Mesenchymal stem cell (in vitro differentiated cells and primary cell): ENCODE measurements at regions not wholly inside any gene's neighbourhood (a gene's known extent, or its start where the extent isn't known, plus 50 kb on each side); places are given as distances from the start of the nearest gene placed in this dataset.

ENCODE experiments used
- DNase-seq: peaks from one replicate; pipeline ENCODE4 v3.0.0-alpha.2; 2013
- H2AFZ ChIP-seq: one replicate; pipeline ENCODE4 v1.6.1; 2013; ENCODE audit warnings: low read depth, mild to moderate bottlenecking, control low read depth, inconsistent platforms, low read length, moderate library complexity
- H2AK5ac ChIP-seq: 2 replicates; pipeline ENCODE4 v1.6.1; 2013; ENCODE audit warnings: low read length, moderate library complexity, mild to moderate bottlenecking, inconsistent platforms; ENCODE audit not compliant: severe bottlenecking
- H2BK120ac ChIP-seq: one replicate; pipeline ENCODE4 v1.6.1; 2013; ENCODE audit warnings: low read depth, mild to moderate bottlenecking, inconsistent platforms, low read length, moderate library complexity
- H2BK12ac ChIP-seq, 2 experiments: one replicate each; pipeline ENCODE4 v1.6.1; 2013; ENCODE audit warnings: inconsistent platforms in 2 of 2, low read length in 2 of 2, mild to moderate bottlenecking in 2 of 2, moderate library complexity in 2 of 2, control low read depth in 1 of 2
- H2BK15ac ChIP-seq: one replicate; pipeline ENCODE4 v1.6.1; 2013; ENCODE audit warnings: mild to moderate bottlenecking, low read depth, inconsistent platforms; ENCODE audit not compliant: poor library complexity, severe bottlenecking
- H2BK5ac ChIP-seq: 2 replicates; pipeline ENCODE4 v1.6.1; 2013; ENCODE audit warnings: low read depth, mild to moderate bottlenecking, low read length, control low read depth, inconsistent platforms; ENCODE audit not compliant: poor library complexity, severe bottlenecking
- H3K14ac ChIP-seq, 2 experiments: one replicate each; pipeline ENCODE4 v1.6.1; 2013; ENCODE audit warnings: inconsistent platforms in 2 of 2, low read length in 2 of 2, control low read depth in 1 of 2, mild to moderate bottlenecking in 1 of 2, moderate library complexity in 1 of 2
- H3K18ac ChIP-seq, 2 experiments: one replicate each; pipeline ENCODE4 v1.6.1; 2013; ENCODE audit warnings: inconsistent platforms in 2 of 2, low read length in 2 of 2, control low read depth in 1 of 2, low read depth in 1 of 2, mild to moderate bottlenecking in 1 of 2
- H3K23ac ChIP-seq, 2 experiments: one replicate each; pipeline ENCODE4 v1.6.1; 2013; ENCODE audit warnings: inconsistent platforms in 2 of 2, low read length in 2 of 2, mild to moderate bottlenecking in 2 of 2, moderate library complexity in 2 of 2, control low read depth in 1 of 2
- H3K27ac ChIP-seq: 2 replicates; pipeline ENCODE4 v1.5.1; 2013; ENCODE audit warnings: mild to moderate bottlenecking, moderate library complexity, low read length, control low read depth, inconsistent platforms; ENCODE audit not compliant: poor library complexity, severe bottlenecking
- H3K27me3 ChIP-seq, 2 experiments: 2 replicates each; pipeline versions ENCODE4 v1.6.1 to v1.7.0; 2013; ENCODE audit warnings: low read length in 2 of 2, mild to moderate bottlenecking in 2 of 2, moderate library complexity in 2 of 2, control low read depth in 1 of 2, inconsistent platforms in 1 of 2; ENCODE audit not compliant: control insufficient read depth in 1 of 2, insufficient read depth in 1 of 2
- H3K36me3 ChIP-seq, 2 experiments: 2 replicates each; pipeline versions ENCODE4 v1.6.1 to v1.7.0; 2013; ENCODE audit warnings: low read length in 2 of 2, control low read depth in 1 of 2, inconsistent platforms in 1 of 2, low read depth in 1 of 2, mild to moderate bottlenecking in 1 of 2; ENCODE audit not compliant: insufficient read depth in 2 of 2, control insufficient read depth in 1 of 2
- H3K4ac ChIP-seq, 2 experiments: one replicate each; pipeline ENCODE4 v1.6.1; 2013; ENCODE audit warnings: inconsistent platforms in 2 of 2, low read length in 2 of 2, mild to moderate bottlenecking in 2 of 2, moderate library complexity in 2 of 2, control low read depth in 1 of 2, low read depth in 1 of 2
- H3K4me1 ChIP-seq: 2 replicates; pipeline ENCODE4 v1.6.1; 2013; ENCODE audit warnings: low read depth, low read length, control low read depth; ENCODE audit not compliant: control insufficient read depth, insufficient read depth
- H3K4me2 ChIP-seq: 2 replicates; pipeline ENCODE4 v1.6.1; 2013; ENCODE audit warnings: low read length, mild to moderate bottlenecking, inconsistent platforms; ENCODE audit not compliant: poor library complexity, severe bottlenecking
- H3K4me3 ChIP-seq, 2 experiments: 2 replicates each; pipeline versions ENCODE4 v1.5.1 to v1.7.0; 2013; ENCODE audit warnings: low read length in 2 of 2, mild to moderate bottlenecking in 2 of 2, control low read depth in 1 of 2, low read depth in 1 of 2; ENCODE audit not compliant: insufficient read depth in 1 of 2
- H3K79me1 ChIP-seq: replicated peaks from 2 replicates; pipeline ENCODE4 v1.6.1; 2013; ENCODE audit warnings: mild to moderate bottlenecking, control low read depth, low read length, inconsistent platforms; ENCODE audit not compliant: poor library complexity, severe bottlenecking
- H3K9ac ChIP-seq: 2 replicates; pipeline ENCODE4 v1.7.0; 2013; ENCODE audit warnings: mild to moderate bottlenecking, low read length, moderate library complexity
- H3K9me3 ChIP-seq: 2 replicates; pipeline ENCODE4 v1.7.0; 2013; ENCODE audit warnings: mild to moderate bottlenecking, low read length; ENCODE audit not compliant: control insufficient read depth
- H4K8ac ChIP-seq: one replicate; pipeline ENCODE4 v1.6.1; 2013; ENCODE audit warnings: inconsistent platforms, mild to moderate bottlenecking, low read length, moderate library complexity
- H4K91ac ChIP-seq: one replicate; pipeline ENCODE4 v1.6.1; 2013; ENCODE audit warnings: mild to moderate bottlenecking, low read length, inconsistent platforms
- WGBS: methylation state at CpG from one replicate; pipeline ENCODE4 v1.1.7; 2013; ENCODE audit warnings: mixed read lengths; 5-methylcytosine and 5-hydroxymethylcytosine counted together

DNA sequence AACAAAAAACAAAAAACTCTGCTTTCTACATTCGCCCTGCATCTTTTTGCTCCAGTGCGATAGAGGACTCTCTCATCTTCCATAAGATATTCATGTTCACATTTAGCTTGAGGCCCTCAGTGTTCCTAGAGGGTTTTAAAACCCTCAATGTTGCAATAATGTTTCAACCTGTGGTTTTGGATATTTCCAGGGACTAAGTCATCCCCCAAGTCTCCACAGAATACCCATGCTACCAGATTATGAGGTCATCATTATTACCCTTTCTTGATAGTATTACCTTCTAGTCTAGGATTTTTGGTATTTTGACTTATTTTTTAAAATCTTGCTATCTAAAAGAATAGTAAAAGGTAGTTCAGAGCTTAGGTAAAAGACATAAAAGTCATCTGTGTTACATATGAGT is 480.5 kb upstream of the ID4 start:
- H2BK15ac ChIP-seq, result no peak overlapping the region
- no peak overlapping the region for H2BK5ac ChIP-seq
- no peaks in the 10 kb centered on the region for H3K27me3 ChIP-seq
- no peak overlapping the region for H3K4ac ChIP-seq
- no peak for DNase-seq
- no peak overlapping the region for H3K14ac ChIP-seq
- no peak overlapping the region for H3K23ac ChIP-seq
- H3K4me2 ChIP-seq, result no peak overlapping the region
- no peak overlapping the region for H3K9ac ChIP-seq
- no peak overlapping the region for H3K4me3 ChIP-seq
- no peak overlapping the region for H2BK12ac ChIP-seq
- H2AK5ac ChIP-seq, result no peak overlapping the region
- H3K9me3 ChIP-seq, result no peaks in the 10 kb centered on the region
- no peak overlapping the region for H4K91ac ChIP-seq
- H3K79me1 ChIP-seq, result no peaks in the 10 kb centered on the region
- no peak overlapping the region for H2BK120ac ChIP-seq
- 93% methylated on average over 2 of the region's 2 CpGs for WGBS
- H4K8ac ChIP-seq, result no peak overlapping the region
- no peaks in the 10 kb centered on the region for H3K4me1 ChIP-seq
- H3K18ac ChIP-seq, result no peak overlapping the region
- H3K36me3 ChIP-seq, result no peaks in the 10 kb centered on the region
- no peak overlapping the region for H2AFZ ChIP-seq
- H3K27ac ChIP-seq, result no peak overlapping the region

DNA sequence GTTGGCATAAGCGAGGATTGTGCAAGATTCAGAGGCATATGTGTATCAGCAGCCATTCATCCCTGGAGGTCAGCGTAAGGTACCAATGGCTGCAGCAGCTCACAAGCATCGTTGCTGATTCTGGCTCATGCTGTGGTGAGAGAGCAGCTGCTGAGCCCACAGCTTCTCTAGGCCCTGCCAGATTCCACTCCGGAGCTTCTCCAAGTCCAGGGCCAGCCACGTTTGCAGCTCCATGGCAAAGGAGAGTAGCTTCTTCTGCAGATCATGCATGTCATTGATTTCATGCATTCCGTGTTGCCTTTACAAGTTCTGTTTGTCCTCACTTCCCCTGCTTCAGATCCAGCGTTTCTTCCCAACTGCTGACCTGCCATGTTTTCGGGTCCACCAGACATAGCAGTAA is 474.8 kb upstream of the ID4 start:
- no peak overlapping the region for H4K91ac ChIP-seq
- no peak overlapping the region for H3K27ac ChIP-seq
- H2AFZ ChIP-seq, result no peak overlapping the region
- WGBS, result 76% methylated on average over 8 of the region's 8 CpGs
- no peak overlapping the region for H2BK5ac ChIP-seq
- H4K8ac ChIP-seq, result no peak overlapping the region
- no peaks in the 10 kb centered on the region for H3K27me3 ChIP-seq
- H3K18ac ChIP-seq, result no peak overlapping the region
- H2BK12ac ChIP-seq, result no peak overlapping the region
- no peak overlapping the region for H3K4me3 ChIP-seq
- H3K9ac ChIP-seq, result no peak overlapping the region
- H3K36me3 ChIP-seq, result no peaks in the 10 kb centered on the region
- H3K9me3 ChIP-seq, result peaks cover 4% of the 10 kb centered on the region
- H3K4ac ChIP-seq, result no peak overlapping the region
- H2AK5ac ChIP-seq, result no peak overlapping the region
- H3K23ac ChIP-seq, result no peak overlapping the region
- no peak for DNase-seq
- H3K14ac ChIP-seq, result peak overlapping the region in 1 of 2 experiments; percentile 32
- no peaks in the 10 kb centered on the region for H3K4me1 ChIP-seq
- no peaks in the 10 kb centered on the region for H3K79me1 ChIP-seq
- no peak overlapping the region for H2BK120ac ChIP-seq
- no peak overlapping the region for H2BK15ac ChIP-seq
- H3K4me2 ChIP-seq, result no peak overlapping the region

GRCh38 chr6:19368511-19368910 is 468.7 kb upstream of the ID4 start:
- no peaks in the 10 kb centered on the region for H3K4me1 ChIP-seq
- H3K4me2 ChIP-seq, result no peak overlapping the region
- H2BK5ac ChIP-seq, result no peak overlapping the region
- H3K9ac ChIP-seq, result no peak overlapping the region
- H3K36me3 ChIP-seq, result no peaks in the 10 kb centered on the region
- no peak overlapping the region for H2BK12ac ChIP-seq
- H3K27ac ChIP-seq, result no peak overlapping the region
- H3K4ac ChIP-seq, result no peak overlapping the region
- H2BK120ac ChIP-seq, result no peak overlapping the region
- no peak overlapping the region for H3K4me3 ChIP-seq
- 93% methylated on average over 1 of the region's 1 CpG for WGBS
- no peak overlapping the region for H3K23ac ChIP-seq
- no peak overlapping the region for H4K8ac ChIP-seq
- H2AFZ ChIP-seq, result no peak overlapping the region
- no peak for DNase-seq
- H3K14ac ChIP-seq, result no peak overlapping the region
- no peaks in the 10 kb centered on the region for H3K27me3 ChIP-seq
- H2AK5ac ChIP-seq, result no peak overlapping the region
- no peak overlapping the region for H2BK15ac ChIP-seq
- no peak overlapping the region for H4K91ac ChIP-seq
- H3K18ac ChIP-seq, result no peak overlapping the region
- peaks cover 10% of the 10 kb centered on the region for H3K9me3 ChIP-seq
- no peaks in the 10 kb centered on the region for H3K79me1 ChIP-seq

- no peak overlapping the region for H3K4ac ChIP-seq
- H3K27ac ChIP-seq, result no peak overlapping the region
Observed at GRCh38 chr6:19369785-19370184, 467.4 kb upstream of the ID4 start.

More at GRCh38 chr6:19369785-19370184, 467.4 kb upstream of the ID4 start:
- no peak overlapping the region for H2BK5ac ChIP-seq
- H3K27me3 ChIP-seq, result no peaks in the 10 kb centered on the region
- no peak overlapping the region for H2BK12ac ChIP-seq
- H2BK15ac ChIP-seq, result no peak overlapping the region
- no peak overlapping the region for H2AK5ac ChIP-seq
- H3K4me2 ChIP-seq, result no peak overlapping the region
- no peak for DNase-seq
- H3K23ac ChIP-seq, result no peak overlapping the region
- H2BK120ac ChIP-seq, result no peak overlapping the region
- H3K14ac ChIP-seq, result no peak overlapping the region
- H4K91ac ChIP-seq, result no peak overlapping the region
- H3K9ac ChIP-seq, result no peak overlapping the region
- no peaks in the 10 kb centered on the region for H3K4me1 ChIP-seq
- H4K8ac ChIP-seq, result no peak overlapping the region
- H3K18ac ChIP-seq, result no peak overlapping the region
- H3K9me3 ChIP-seq, result peaks cover 12% of the 10 kb centered on the region
- no peaks in the 10 kb centered on the region for H3K79me1 ChIP-seq
- H3K4me3 ChIP-seq, result no peak overlapping the region
- H2AFZ ChIP-seq, result no peak overlapping the region
- H3K36me3 ChIP-seq, result no peaks in the 10 kb centered on the region
